T-helper 1 cell treated with Interleukin-12 subunit alpha and Interleukin-12 subunit beta and Interleukin-4 antibody, amounts not matched to agents 30 μg/mL and 1 μg/mL, for 36 hours (primary cell): ENCODE measurements at regions not wholly inside any gene's neighbourhood (a gene's known extent, or its start where the extent isn't known, plus 50 kb on each side); places are given as distances from the start of the nearest gene placed in this dataset.
"Not testable (repeated sequence)": the region's sequence is repeated elsewhere in the genome, so short reads cannot be mapped to it uniquely, and the experiment has no call there.

Experiments
- H3K27ac Mint-ChIP-seq: one replicate; pipeline ENCODE4 v1.8.0; 2021; ENCODE audit warnings: mild to moderate bottlenecking, mixed read lengths
- H3K27me3 Mint-ChIP-seq: one replicate; pipeline ENCODE4 v1.8.0; 2021; ENCODE audit warnings: low read depth, mixed read lengths
- H3K36me3 Mint-ChIP-seq: one replicate; pipeline ENCODE4 v1.8.0; 2021; ENCODE audit warnings: low read depth, mixed read lengths
- H3K4me1 Mint-ChIP-seq: one replicate; pipeline ENCODE4 v1.8.0; 2021; ENCODE audit warnings: low read depth, mixed read lengths
- H3K4me3 Mint-ChIP-seq: one replicate; pipeline ENCODE4 v1.8.0; 2021; ENCODE audit warnings: mild to moderate bottlenecking, moderate library complexity, mixed read lengths
- H3K9me3 Mint-ChIP-seq: one replicate; pipeline ENCODE4 v1.8.0; 2021; ENCODE audit warnings: mixed read lengths

DNA sequence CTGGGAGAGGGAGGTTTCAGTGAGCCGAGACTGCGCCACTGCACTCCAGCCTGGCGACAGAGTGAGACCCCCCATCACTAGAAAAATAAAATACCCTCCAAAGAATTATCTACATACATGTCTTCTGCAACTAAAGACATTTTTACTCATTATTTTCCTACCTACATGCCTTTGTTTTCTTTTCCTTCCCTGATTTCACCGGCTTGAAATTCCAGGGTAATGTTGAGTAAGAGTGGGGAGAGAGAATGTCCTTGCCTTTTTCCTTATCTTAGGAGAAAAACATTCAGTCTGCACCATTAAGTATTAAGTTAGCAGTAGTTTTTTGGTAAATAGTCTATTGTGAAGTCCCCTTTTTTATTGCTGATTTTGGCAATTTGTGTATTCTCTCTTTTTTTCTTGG is 82.4 kb upstream of the C15orf39 start:
- peaks cover 31% of the 10 kb centered on the region for H3K27me3 Mint-ChIP-seq
- H3K4me1 Mint-ChIP-seq: peaks cover 15% of the 10 kb centered on the region
- H3K36me3 Mint-ChIP-seq, H3K4me3 Mint-ChIP-seq, H3K27ac Mint-ChIP-seq: not testable (repeated sequence)
- H3K9me3 Mint-ChIP-seq: peaks cover 13% of the 10 kb centered on the region

DNA sequence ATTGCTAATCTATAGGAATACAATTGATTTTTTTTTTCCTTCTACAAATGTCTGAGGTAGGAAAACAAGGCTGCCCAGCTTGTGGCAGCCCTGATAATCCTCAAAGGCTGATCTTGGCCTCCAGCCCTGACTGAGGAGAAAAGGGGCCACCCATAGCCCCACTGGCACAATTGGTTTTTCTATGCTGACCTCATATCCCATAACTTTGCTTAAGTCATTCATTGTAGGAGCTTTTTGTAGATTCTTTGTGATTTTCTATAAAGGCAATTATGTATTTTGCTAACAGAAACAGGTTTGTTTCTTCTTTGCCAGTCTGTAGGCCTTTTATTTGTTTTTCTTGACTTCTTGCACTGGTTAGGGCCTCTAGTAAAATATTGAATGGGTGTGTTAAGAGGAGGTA is 80.2 kb upstream of the C15orf39 start:
- H3K27me3 Mint-ChIP-seq: peaks cover 31% of the 10 kb centered on the region
- no peak overlapping the region for H3K4me3 Mint-ChIP-seq
- H3K4me1 Mint-ChIP-seq: peaks cover 12% of the 10 kb centered on the region
- peaks cover 4% of the 10 kb centered on the region for H3K36me3 Mint-ChIP-seq
- H3K27ac Mint-ChIP-seq: no peak overlapping the region
- peaks cover 3% of the 10 kb centered on the region for H3K9me3 Mint-ChIP-seq

DNA sequence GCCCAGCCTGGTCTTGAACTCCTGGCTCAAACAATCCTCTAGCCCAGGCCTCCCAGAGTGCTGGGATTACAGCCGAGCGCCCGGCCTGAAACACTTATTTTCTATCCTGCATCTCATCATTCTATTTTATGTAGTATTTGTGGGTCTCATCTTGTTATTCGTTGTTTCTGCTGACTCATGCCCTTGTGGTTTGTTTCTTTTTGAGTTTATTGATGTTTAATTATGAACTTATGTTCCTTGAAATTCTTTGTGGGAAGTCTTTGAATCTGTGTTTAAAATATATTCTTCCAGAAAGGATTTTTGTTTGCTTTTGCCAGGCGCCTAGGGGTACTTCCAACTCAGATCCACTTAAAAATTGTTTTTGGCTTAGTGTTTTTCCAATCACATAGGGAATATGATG is 78.3 kb upstream of the C15orf39 start:
- Mint-ChIP-seq H3K4me3 (no peak overlapping the region), H3K36me3 (peaks cover 2% of the 10 kb centered on the region), H3K4me1 (peaks cover 13% of the 10 kb centered on the region), H3K27me3 (peaks cover 22% of the 10 kb centered on the region), H3K27ac (no peak overlapping the region), H3K9me3 (no peaks in the 10 kb centered on the region)

DNA sequence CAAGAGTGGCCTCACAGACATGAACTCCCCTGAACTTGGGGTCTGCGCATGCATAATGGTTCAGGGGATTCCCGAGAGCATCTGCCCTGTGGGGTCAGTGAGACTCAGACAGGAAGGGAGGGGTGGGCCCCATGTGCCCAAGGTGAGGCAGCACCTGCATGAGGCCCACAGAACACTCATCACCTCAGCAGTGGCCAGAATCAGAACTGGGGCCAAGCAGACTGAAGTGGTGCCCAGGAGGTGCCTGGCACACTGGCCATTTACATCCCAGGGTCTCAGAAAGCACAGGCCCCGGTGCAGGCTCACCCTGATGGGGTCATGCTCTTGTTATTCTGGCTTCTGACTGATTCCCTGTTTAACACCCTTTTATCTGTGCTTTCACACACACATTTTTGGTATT is 77.4 kb upstream of the C15orf39 start:
- peaks cover 19% of the 10 kb centered on the region for H3K4me1 Mint-ChIP-seq

DNA sequence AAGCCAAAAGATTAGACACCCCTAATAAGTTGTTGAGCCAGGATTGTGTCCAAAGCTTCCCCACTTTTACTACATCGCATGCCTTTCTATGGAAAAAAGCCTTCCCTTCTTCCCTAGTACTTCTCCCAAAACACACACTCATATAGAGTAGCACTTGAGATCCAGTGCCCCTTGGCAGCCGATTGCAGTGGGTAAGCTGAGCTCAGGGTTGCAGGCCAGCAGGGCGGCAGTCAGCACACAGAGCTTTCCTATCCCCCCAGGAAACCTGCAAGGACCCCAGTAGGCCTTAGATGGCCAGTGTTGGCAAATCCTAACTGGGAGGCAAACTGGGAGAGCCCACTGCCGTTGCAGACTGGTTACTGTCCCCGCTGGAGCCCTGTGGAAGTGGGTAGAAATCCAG is 75.7 kb upstream of the C15orf39 start:
- no peaks in the 10 kb centered on the region for H3K9me3 Mint-ChIP-seq
- H3K4me3 Mint-ChIP-seq: no peak overlapping the region
- peaks cover 33% of the 10 kb centered on the region for H3K4me1 Mint-ChIP-seq
- peaks cover 16% of the 10 kb centered on the region for H3K27me3 Mint-ChIP-seq
- no peak overlapping the region for H3K27ac Mint-ChIP-seq
- peaks cover 7% of the 10 kb centered on the region for H3K36me3 Mint-ChIP-seq

More for the DNA sequence above, 77.4 kb upstream of the C15orf39 start:
- H3K27ac Mint-ChIP-seq, H3K36me3 Mint-ChIP-seq, H3K9me3 Mint-ChIP-seq, H3K4me3 Mint-ChIP-seq: not testable (repeated sequence)
- H3K27me3 Mint-ChIP-seq: peaks cover 13% of the 10 kb centered on the region

DNA sequence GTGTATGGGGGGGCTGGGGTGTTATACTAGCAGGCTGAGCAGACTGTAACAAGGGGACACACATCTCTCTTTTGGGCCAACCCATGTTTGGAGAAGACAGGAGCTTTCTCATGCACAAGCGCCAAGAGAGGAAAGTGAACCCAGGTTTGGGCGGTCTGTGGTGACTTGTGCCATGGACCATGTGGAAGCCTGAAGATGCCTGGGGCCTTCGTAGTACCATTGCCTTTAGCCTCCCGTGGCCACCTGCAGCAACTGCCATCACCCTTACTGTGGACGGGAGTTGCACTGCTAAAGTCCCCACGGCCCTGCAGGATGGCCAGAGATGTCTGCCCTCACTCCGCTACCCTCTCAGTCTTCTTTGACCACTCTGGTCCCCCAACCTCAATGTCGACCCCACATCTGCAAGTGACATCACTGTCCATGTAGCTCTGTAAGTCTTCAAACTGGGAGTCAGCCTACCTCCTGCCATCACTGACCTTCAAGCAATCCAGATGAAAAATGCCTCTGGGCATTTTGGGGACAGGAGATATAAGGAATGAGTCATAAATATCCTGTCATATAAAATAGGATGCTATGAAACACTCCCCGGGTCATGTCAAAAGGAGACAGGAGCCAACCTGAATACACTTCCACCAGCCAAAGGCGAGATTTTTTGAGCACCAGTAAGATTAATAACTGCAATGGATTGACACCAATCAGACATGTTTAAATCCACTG is 74.7 kb upstream of the C15orf39 start:
- Mint-ChIP-seq H3K4me3 (no peak overlapping the region), H3K27me3 (peaks cover 16% of the 10 kb centered on the region), H3K9me3 (no peaks in the 10 kb centered on the region), H3K27ac (no peak overlapping the region), H3K4me1 (peaks cover 39% of the 10 kb centered on the region), H3K36me3 (peaks cover 7% of the 10 kb centered on the region)

DNA sequence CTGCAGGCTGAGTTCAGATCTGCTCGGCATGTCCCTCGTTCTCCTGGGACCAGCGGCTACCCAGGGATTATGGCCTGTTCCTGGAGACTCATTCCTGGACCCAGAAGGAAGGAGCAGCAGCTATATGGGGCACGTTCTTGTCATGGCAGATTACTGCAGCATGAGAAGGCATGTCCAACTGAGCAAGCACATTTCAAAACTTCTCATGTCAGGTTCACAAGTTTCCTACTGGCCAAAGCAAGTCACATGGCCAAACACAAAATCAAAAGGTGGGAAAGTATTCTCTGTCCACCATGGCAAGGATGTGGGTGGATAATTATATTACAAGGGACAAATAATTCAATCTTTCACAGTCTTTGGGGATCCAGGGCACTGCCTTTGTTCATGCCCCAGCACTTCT is 71.9 kb upstream of the C15orf39 start:
- Mint-ChIP-seq H3K4me3 (peak overlapping the region; percentile 3), H3K9me3 (no peaks in the 10 kb centered on the region), H3K36me3 (peaks cover 7% of the 10 kb centered on the region), H3K4me1 (peaks cover 32% of the 10 kb centered on the region), H3K27me3 (peaks cover 13% of the 10 kb centered on the region), H3K27ac (peak overlapping the region; percentile 37)

DNA sequence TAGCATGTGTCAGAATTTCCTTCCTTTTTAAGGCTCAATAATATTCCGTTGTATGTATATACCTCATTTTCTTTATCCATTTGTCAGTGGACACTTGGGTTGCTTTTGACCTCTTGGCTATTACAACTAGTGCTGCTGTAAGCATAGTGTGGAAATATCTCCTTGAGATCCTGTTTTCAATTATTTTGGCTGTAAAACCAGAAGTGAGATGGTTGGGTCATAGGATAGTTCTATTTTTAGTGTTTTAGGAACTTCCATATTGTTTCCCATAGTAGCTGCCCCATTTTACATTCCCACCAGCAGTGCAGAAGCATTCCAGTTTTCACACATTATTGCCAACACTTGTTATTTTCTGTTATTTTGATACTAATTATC is 70.4 kb upstream of the C15orf39 start:
- Mint-ChIP-seq H3K27me3 (peaks cover 22% of the 10 kb centered on the region), H3K9me3 (no peaks in the 10 kb centered on the region), H3K4me1 (peaks cover 29% of the 10 kb centered on the region), H3K36me3 (peaks cover 5% of the 10 kb centered on the region), H3K4me3 (peak overlapping the region; percentile 72), H3K27ac (peak overlapping the region; percentile 86)

DNA sequence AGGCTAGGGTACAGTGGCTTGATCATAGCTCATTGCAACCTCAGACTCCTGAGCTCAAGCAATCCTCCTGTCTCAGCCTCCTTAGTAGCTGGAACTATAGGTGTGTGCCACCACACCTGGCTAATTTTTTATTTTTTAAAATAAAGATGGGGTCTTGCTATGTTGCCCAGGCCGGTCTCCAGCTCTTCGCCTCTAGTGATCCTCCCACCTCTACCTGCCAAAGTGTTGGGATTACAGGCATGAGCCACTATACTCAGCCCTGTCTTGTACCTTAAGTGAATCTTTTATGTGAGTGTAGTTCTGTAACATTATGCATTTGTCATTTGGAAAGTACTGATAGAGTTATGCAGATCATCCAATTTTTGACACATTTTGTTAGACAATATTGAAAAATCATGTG is 66.9 kb upstream of the C15orf39 start:
- Mint-ChIP-seq H3K27ac (no peak overlapping the region), H3K4me3 (no peak overlapping the region)

DNA sequence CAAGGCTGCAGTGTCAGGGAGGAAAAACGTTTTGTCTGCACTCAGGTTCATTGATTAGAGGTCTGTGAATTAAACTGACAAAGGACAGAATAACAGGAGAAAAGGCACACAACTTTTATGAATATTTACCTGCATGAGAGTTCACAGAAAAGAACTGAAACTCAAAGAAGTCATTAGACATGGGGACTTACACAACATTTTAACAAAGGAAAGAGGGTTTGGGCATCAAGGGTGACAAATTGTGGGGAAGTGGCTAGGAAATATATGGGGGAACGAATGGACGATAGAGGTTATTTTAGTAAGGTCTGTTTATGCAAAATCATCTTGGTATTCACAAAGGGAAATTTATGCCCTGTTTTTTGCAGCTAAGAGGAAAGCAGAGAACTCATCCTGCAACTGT is 65.6 kb upstream of the C15orf39 start:
- peaks cover 9% of the 10 kb centered on the region for H3K36me3 Mint-ChIP-seq

More for the DNA sequence above, 66.9 kb upstream of the C15orf39 start:
- Mint-ChIP-seq H3K9me3 (no peaks in the 10 kb centered on the region), H3K4me1 (peaks cover 25% of the 10 kb centered on the region), H3K27me3 (peaks cover 30% of the 10 kb centered on the region), H3K36me3 (peaks cover 3% of the 10 kb centered on the region)

DNA sequence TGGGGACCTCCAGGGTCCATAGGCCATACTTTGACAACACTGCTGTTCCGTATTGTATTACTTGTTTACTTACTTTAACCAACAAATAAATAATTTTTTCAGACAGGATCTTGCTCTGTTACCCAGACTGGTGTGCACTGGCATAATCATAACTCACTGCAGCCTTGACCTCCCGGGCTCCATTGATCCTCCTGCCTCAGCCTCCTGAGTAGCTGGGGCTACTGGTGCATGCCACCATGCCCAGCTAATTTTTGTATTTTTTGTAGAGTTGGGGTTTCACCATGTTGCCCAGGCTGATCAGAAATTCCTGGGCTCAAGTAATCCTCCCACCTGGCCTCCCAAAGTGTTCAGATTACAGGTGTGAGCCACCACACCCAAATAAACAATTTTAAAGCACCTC is 64.9 kb upstream of the C15orf39 start:
- Mint-ChIP-seq H3K4me3 (no peak overlapping the region), H3K36me3 (peaks cover 9% of the 10 kb centered on the region), H3K27ac (no peak overlapping the region), H3K27me3 (peaks cover 20% of the 10 kb centered on the region), H3K4me1 (peaks cover 10% of the 10 kb centered on the region), H3K9me3 (peaks cover 7% of the 10 kb centered on the region)

More for the DNA sequence above, 65.6 kb upstream of the C15orf39 start:
- Mint-ChIP-seq H3K4me1 (peaks cover 14% of the 10 kb centered on the region), H3K27ac (no peak overlapping the region), H3K4me3 (no peak overlapping the region), H3K9me3 (peaks cover 6% of the 10 kb centered on the region), H3K27me3 (peaks cover 22% of the 10 kb centered on the region)

DNA sequence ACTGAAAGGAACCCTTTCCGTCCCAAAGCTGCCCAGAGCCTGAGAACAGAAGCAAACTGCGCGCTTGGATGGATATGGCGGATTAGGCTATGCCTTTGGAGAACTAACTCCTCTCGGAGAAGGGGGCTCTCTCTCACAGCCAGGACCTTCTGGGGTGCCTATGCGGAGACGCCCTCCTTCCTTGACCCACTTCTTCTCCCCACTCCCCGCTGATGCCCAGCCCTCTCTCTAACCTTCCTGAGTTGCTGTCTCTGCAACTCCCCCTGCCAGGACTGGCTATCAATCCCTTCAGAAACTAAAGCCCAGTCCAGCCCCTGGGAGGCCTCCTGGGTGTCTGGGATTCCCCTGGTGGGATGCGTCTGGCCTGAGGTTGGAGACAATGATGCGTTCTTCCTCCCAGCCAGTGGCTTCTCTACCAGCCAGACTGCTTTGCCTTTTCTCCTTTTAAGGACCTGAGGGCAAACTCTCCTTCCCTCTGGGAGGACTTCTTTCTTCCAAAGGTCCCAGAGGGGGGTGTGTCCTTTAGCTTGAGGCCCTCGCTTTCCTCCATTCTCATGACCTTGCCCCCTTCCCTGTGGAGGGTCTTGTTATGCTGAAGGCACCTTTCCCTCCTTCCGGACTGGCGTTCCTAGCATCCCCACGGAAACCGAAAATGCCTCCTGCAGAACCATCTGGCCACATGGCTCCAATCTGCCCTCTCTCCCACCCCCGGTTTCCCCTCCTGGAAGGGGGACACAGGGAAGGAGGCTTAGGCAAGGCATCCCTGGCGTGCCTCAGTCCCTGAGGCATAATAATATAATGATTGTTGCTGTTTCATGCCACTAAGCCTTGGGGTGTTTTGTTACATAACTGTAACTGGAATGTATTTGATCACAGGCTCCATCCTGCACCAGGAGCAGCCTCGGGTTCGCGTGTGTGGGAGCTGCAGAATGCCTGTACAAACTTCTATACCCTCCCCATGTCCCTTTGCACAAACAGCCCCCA is 63.4 kb upstream of the C15orf39 start:
- H3K27ac Mint-ChIP-seq: no peak overlapping the region

DNA sequence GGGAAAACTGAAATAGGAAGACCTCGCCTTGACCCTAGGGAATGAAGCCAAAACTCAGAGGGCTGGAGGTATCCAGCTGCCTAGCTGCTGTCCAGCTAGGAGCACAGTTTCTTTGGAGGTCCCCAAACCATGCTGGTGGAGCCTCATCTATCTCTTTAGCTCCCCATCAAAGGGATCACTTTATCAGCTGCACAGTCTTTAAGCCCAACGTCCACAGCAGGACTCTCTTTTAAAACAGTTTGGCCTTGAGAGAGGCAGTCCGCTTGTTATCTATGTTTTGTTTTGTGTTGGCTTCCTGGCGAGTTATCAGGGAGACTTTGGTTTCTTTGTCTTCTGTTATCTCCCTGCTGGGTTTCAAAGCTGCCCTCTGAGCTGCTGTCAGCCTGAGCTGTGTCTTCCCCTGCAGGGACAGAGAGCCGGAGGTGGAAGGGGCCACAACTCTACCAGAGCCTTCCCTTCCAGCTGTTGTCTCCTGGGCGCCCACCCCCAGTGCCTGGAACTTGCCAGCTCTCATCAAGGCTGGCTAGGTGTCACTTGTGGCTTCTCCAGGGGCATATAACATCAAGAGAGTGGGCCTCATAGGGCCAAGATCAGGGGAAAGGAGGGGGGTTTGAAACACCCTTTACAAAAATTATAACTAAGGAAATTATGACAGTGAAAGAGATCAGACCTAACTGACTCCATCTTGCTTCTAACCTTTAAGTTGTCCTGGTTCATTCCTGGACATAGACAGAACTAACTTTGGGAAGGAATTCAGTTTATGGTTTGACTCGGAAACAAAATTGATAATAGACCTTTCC is 61.4 kb upstream of the C15orf39 start:
- peaks cover 20% of the 10 kb centered on the region for H3K27me3 Mint-ChIP-seq
- H3K4me3 Mint-ChIP-seq: no peak overlapping the region
- H3K27ac Mint-ChIP-seq: no peak overlapping the region
- peaks cover 15% of the 10 kb centered on the region for H3K36me3 Mint-ChIP-seq
- H3K9me3 Mint-ChIP-seq: peaks cover 27% of the 10 kb centered on the region
- H3K4me1 Mint-ChIP-seq: peaks cover 10% of the 10 kb centered on the region

More for the DNA sequence above, 63.4 kb upstream of the C15orf39 start:
- peaks cover 14% of the 10 kb centered on the region for H3K36me3 Mint-ChIP-seq
- H3K4me1 Mint-ChIP-seq: peaks cover 10% of the 10 kb centered on the region
- no peak overlapping the region for H3K4me3 Mint-ChIP-seq
- peaks cover 21% of the 10 kb centered on the region for H3K9me3 Mint-ChIP-seq
- peaks cover 20% of the 10 kb centered on the region for H3K27me3 Mint-ChIP-seq

DNA sequence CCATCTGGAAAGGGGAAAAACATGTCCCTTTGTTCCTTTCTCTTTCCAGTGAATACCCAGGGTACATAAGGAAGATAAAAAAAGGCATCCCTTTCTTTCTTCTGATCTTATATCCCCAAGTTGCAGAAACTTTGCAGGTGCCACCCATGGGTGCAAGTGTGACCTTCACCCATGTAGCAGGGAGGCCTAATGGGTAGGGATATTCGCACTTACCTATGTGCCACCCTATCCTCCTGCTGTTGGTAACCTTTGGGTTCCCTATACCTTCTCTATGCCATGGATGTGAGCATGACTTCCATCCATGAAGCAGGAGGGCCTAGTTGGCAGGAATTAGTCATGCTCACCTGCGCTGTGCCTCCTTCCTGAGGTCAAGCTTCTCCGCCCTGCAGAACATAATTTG is 59.2 kb upstream of the C15orf39 start:
- Mint-ChIP-seq H3K36me3 (peaks cover 15% of the 10 kb centered on the region), H3K9me3 (peaks cover 27% of the 10 kb centered on the region), H3K27me3 (peaks cover 4% of the 10 kb centered on the region), H3K4me3 (no peak overlapping the region), H3K27ac (no peak overlapping the region), H3K4me1 (peaks cover 5% of the 10 kb centered on the region)
